HEK293 (cell line): ENCODE measurements at regions not wholly inside any gene's neighbourhood (a gene's known extent, or its start where the extent isn't known, plus 50 kb on each side); places are given as distances from the start of the nearest gene placed in this dataset.

Experiments
- CTCF ChIA-PET: fragments of 350-600 bp; formaldehyde crosslinking; extraction: SDS; loops from one replicate; lab custom pipeline; 2021; ENCODE audit warnings: antibody characterized with exemption; lab: Yijun Ruan, JAX
- POLR2A ChIA-PET: fragments of 300-600 bp; formaldehyde crosslinking; extraction: SDS; loops from one replicate; lab custom pipeline; 2020; ENCODE audit warnings: antibody characterized with exemption, inconsistent platforms; lab: Yijun Ruan, JAX
- H3K27ac ChIP-seq: fragments of 200-500 bp; sonication (Bioruptor generic); 2 replicates; pipeline ENCODE4 v1.5.1; 2014; ENCODE audit warnings: low read depth, low read length, control low read depth, inconsistent platforms; ENCODE audit errors: extremely low read depth
- H3K36me3 ChIP-seq, 2 experiments: fragments of 200-500 bp in 1 of 2; sonication (Bioruptor generic) in 1 of 2; 1 replicate in 1 of 2; 2 replicates in 1 of 2; pipeline ENCODE4 v1.5.1; 2014 to 2017; ENCODE audit warnings: inconsistent platforms in 2 of 2, low read length in 2 of 2; ENCODE audit not compliant: control insufficient read depth in 2 of 2, insufficient read depth in 1 of 2
- H3K4me1 ChIP-seq: fragments of 200-500 bp; sonication (Bioruptor generic); 2 replicates; pipeline ENCODE4 v1.5.1; 2014; ENCODE audit warnings: mild to moderate bottlenecking, low read length, inconsistent platforms; ENCODE audit not compliant: control insufficient read depth, insufficient read depth
- H3K4me3 ChIP-seq: 2 replicates; pipeline ENCODE4 v1.5.1; 2011; ENCODE audit warnings: low read depth, mild to moderate bottlenecking, control low read depth, low read length, moderate library complexity
- H3K9me3 ChIP-seq: fragments of 200-500 bp; sonication (Bioruptor generic); 2 replicates; pipeline ENCODE4 v1.5.1; 2014; ENCODE audit warnings: low read depth, low read length, inconsistent platforms; ENCODE audit not compliant: control insufficient read depth, insufficient read depth
- TCF7L2 ChIP-seq: IDR thresholded peaks from 2 replicates; pipeline ENCODE4 v1.6.1; 2011; ENCODE audit warnings: low read depth, mild to moderate bottlenecking, inconsistent platforms, low read length, moderate library complexity, borderline replicate concordance
- YY1 ChIP-seq: fragments of 450-650 bp; formaldehyde crosslinking; IDR thresholded peaks from 2 replicates; pipeline ENCODE4 v1.5.1; 2018; ENCODE audit warnings: missing biosample characterization, missing genetic modification characterization
- ZBTB20 ChIP-seq: fragments of 450-650 bp; formaldehyde crosslinking; IDR thresholded peaks from 2 replicates; pipeline ENCODE4 v1.5.1; 2016; ENCODE audit warnings: missing biosample characterization, missing genetic modification characterization
- ZBTB48 ChIP-seq: fragments of 450-650 bp; formaldehyde crosslinking; IDR thresholded peaks from 2 replicates; pipeline ENCODE4 v1.5.1; 2016; ENCODE audit warnings: missing biosample characterization, missing genetic modification characterization
- ZBTB7A ChIP-seq: fragments of 450-650 bp; formaldehyde crosslinking; IDR thresholded peaks from 2 replicates; pipeline ENCODE4 v1.5.1; 2016; ENCODE audit warnings: low read depth, missing biosample characterization, missing genetic modification characterization
- ZNF133 ChIP-seq: fragments of 450-650 bp; formaldehyde crosslinking; IDR thresholded peaks from 2 replicates; pipeline ENCODE4 v1.5.1; 2016; ENCODE audit warnings: missing biosample characterization, missing genetic modification characterization
- ZNF138 ChIP-seq: fragments of 450-650 bp; formaldehyde crosslinking; IDR thresholded peaks from 2 replicates; pipeline ENCODE4 v1.5.1; 2016; ENCODE audit warnings: missing biosample characterization, missing genetic modification characterization, borderline replicate concordance
- ZNF157 ChIP-seq: fragments of 450-650 bp; formaldehyde crosslinking; IDR thresholded peaks from 2 replicates; pipeline ENCODE4 v1.5.1; 2016; ENCODE audit warnings: missing biosample characterization, missing genetic modification characterization
- ZNF266 ChIP-seq: fragments of 450-650 bp; formaldehyde crosslinking; IDR thresholded peaks from 2 replicates; pipeline ENCODE4 v1.5.1; 2016; ENCODE audit warnings: missing biosample characterization, missing genetic modification characterization, low read depth
- ZNF37A ChIP-seq: fragments of 450-650 bp; IDR thresholded peaks from 2 replicates; pipeline ENCODE4 v1.5.1; 2018; ENCODE audit warnings: missing biosample characterization, missing genetic modification characterization
- ZNF529 ChIP-seq: fragments of 450-650 bp; formaldehyde crosslinking; IDR thresholded peaks from 2 replicates; pipeline ENCODE4 v1.5.1; 2017; ENCODE audit warnings: missing genetic modification characterization, missing biosample characterization; ENCODE audit not compliant: insufficient replicate concordance
- ZNF555 ChIP-seq: fragments of 450-650 bp; formaldehyde crosslinking; conservative IDR thresholded peaks from 2 replicates; pipeline ENCODE4 v1.5.1; 2017; ENCODE audit warnings: missing biosample characterization, mild to moderate bottlenecking, missing genetic modification characterization, inconsistent platforms
- ZNF747 ChIP-seq: fragments of 450-650 bp; formaldehyde crosslinking; IDR thresholded peaks from 2 replicates; pipeline ENCODE4 v1.5.1; 2016; ENCODE audit warnings: missing biosample characterization, missing genetic modification characterization
- ZNF768 ChIP-seq: fragments of 450-650 bp; formaldehyde crosslinking; IDR thresholded peaks from 2 replicates; pipeline ENCODE4 v1.5.1; 2018; ENCODE audit warnings: missing biosample characterization, mild to moderate bottlenecking, missing genetic modification characterization
- ZSCAN18 ChIP-seq: fragments of 450-650 bp; formaldehyde crosslinking; IDR thresholded peaks from 2 replicates; pipeline ENCODE4 v1.5.1; 2016; ENCODE audit warnings: missing biosample characterization, missing genetic modification characterization
- ZSCAN30 ChIP-seq: fragments of 450-650 bp; IDR thresholded peaks from 2 replicates; pipeline ENCODE4 v1.5.1; 2018; ENCODE audit warnings: missing biosample characterization, mild to moderate bottlenecking, missing genetic modification characterization, moderate library complexity
- TF ChIP-seq, protein P1 (sequence below): fragments of 450-650 bp; formaldehyde crosslinking; IDR thresholded peaks from 2 replicates; pipeline ENCODE4 v1.5.1; 2016; ENCODE audit warnings: missing biosample characterization, missing genetic modification characterization, low read depth

- ChIA-PET POLR2A (no interaction called here), CTCF (interaction anchor here (0.6 kb wide), 1 partner anchor 9 kb away, joined by 5 read pairs; no protein-coding TSS in a partner anchor)
- no peak overlapping the region for H3K4me3 ChIP-seq
- no peaks in the 10 kb centered on the region for H3K36me3 ChIP-seq
- H3K4me1 ChIP-seq: no peaks in the 10 kb centered on the region
- TF ChIP-seq ZNF555 (tag by site-specific recombination): no peak
- H3K27ac ChIP-seq: no peak overlapping the region
- H3K9me3 ChIP-seq: no peaks in the 10 kb centered on the region
Observed at GRCh38 chr7:84837405-84837804, 349.5 kb downstream of the SEMA3D start.

GRCh38 chr7:84829719-84830118, 357.1 kb downstream of the SEMA3D start:
- Histone ChIP-seq H3K27ac (no peak overlapping the region), H3K4me1 (no peaks in the 10 kb centered on the region), H3K9me3 (no peaks in the 10 kb centered on the region), H3K4me3 (no peak overlapping the region)
- CTCF ChIA-PET: no interaction called here
- TF ChIP-seq YY1 (tag by site-specific recombination) (no peak), TCF7L2 (no peak), ZNF529 (tag by site-specific recombination) (no peak), ZBTB20 (tag by site-specific recombination) (no peak), ZNF747 (tag by site-specific recombination) (no peak)
- TF ChIP-seq, all 188 proteins: peak for 0
- POLR2A ChIA-PET: no interaction called here
- H3K36me3 ChIP-seq: no peaks in the 10 kb centered on the region

DNA sequence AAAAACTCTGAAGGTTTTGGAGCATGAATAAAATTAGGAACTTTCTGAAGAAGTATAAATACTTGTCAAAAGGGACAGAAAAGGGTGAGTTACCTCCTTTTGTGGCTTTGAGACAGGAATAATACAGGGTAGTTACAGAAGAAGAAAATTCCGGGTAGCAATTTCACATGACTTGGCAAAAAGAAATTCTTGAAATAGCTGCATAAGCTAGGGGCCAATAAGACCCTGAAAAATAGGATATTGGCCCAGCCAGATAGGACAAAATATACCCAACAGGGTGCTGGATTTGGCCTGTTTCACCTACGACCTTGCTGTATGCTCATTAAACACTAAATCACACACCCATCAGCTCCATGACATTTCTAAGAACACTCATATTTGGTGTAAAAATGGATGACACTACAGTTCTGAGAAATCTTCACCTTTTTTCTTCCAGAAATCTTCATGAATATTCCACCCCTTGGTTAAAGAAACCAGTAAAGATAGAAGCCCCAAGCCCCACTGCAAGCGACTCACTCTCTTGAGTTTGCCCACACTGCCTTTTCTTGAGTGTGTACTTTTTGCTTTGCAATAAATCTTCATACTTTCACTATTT, 362.7 kb downstream of the SEMA3D start:
- Histone ChIP-seq H3K9me3 (no peaks in the 10 kb centered on the region), H3K36me3 (no peaks in the 10 kb centered on the region), H3K4me1 (no peaks in the 10 kb centered on the region), H3K4me3 (no peak overlapping the region), H3K27ac (no peak overlapping the region)
- CTCF ChIA-PET: no interaction called here
- POLR2A ChIA-PET: interaction anchor here (0.7 kb wide), 1 partner anchor 146 kb away, joined by 4 read pairs; no protein-coding TSS in a partner anchor
- TF ChIP-seq ZNF157 (tag by site-specific recombination): no peak
- TF ChIP-seq ZBTB48 (tag by site-specific recombination): no peak
- no peak for TF ChIP-seq ZNF37A
- TF ChIP-seq, protein P1, sequence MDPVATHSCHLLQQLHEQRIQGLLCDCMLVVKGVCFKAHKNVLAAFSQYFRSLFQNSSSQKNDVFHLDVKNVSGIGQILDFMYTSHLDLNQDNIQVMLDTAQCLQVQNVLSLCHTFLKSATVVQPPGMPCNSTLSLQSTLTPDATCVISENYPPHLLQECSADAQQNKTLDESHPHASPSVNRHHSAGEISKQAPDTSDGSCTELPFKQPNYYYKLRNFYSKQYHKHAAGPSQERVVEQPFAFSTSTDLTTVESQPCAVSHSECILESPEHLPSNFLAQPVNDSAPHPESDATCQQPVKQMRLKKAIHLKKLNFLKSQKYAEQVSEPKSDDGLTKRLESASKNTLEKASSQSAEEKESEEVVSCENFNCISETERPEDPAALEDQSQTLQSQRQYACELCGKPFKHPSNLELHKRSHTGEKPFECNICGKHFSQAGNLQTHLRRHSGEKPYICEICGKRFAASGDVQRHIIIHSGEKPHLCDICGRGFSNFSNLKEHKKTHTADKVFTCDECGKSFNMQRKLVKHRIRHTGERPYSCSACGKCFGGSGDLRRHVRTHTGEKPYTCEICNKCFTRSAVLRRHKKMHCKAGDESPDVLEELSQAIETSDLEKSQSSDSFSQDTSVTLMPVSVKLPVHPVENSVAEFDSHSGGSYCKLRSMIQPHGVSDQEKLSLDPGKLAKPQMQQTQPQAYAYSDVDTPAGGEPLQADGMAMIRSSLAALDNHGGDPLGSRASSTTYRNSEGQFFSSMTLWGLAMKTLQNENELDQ (tag by site-specific recombination): no peak
- TF ChIP-seq ZNF138 (tag by site-specific recombination): no peak
- TF ChIP-seq ZNF768 (tag by site-specific recombination): no peak
- no peak for TF ChIP-seq ZNF529 (tag by site-specific recombination)
- TF ChIP-seq ZNF266 (tag by site-specific recombination): no peak
- TF ChIP-seq ZSCAN18: no peak
- TF ChIP-seq ZNF133 (tag by site-specific recombination): no peak
- TF ChIP-seq ZBTB20 (tag by site-specific recombination): no peak
- no peak for TF ChIP-seq ZSCAN30 (tag by site-specific recombination)
- no peak for TF ChIP-seq ZBTB7A (tag by site-specific recombination)
